K562 (cell line): ENCODE measurements at regions not wholly inside any gene's neighbourhood (a gene's known extent, or its start where the extent isn't known, plus 50 kb on each side); places are given as distances from the start of the nearest gene placed in this dataset.

Experiments used
- ATAC-seq: fragments of 200-7000 bp; cut with Tn5 transposase; 3 replicates; pipeline ENCODE4 v1.9.1; 2020; ENCODE audit warnings: moderate library complexity
- BruUV-seq: library from RNA; stranded (reverse); fragments of 400-500 nt; replicated peaks from 2 replicates; lab custom pipeline; 2021; lab: Mats Ljungman, UMichigan
- CTCF ChIA-PET: fragments of 300-600 bp; formaldehyde crosslinking; extraction: SDS; loops from one replicate; lab custom pipeline; 2021; ENCODE audit warnings: low intra/inter-chr PET ratio; lab: Yijun Ruan, JAX
- POLR2A ChIA-PET: fragments of 300-600, 350-650 bp; sonication (Branson Sonifier 250); formaldehyde crosslinking; extraction: SDS; loops from one replicate; lab custom pipeline; 2021; ENCODE audit warnings: antibody characterized with exemption, inconsistent platforms; lab: Yijun Ruan, JAX
- DNase-seq, 4 experiments: peaks; one replicate each; pipeline versions ENCODE4 v3.0.0 to v3.0.0-alpha.2; 2011 to 2018; ENCODE audit warnings: low spot score in 3 of 4, mixed read lengths in 3 of 4; ENCODE audit errors: extremely low read depth in 1 of 4
- FAIRE-seq: peaks from 2 replicates; lab custom pipeline; 2011; peaks lifted over from hg19 to GRCh38; lab: Jason Lieb, UNC
- H2AFZ ChIP-seq: 2 replicates; pipeline ENCODE4 v1.6.0; 2011; ENCODE audit warnings: low read depth, low read length, control low read depth, inconsistent platforms
- H3K27ac ChIP-seq: fragments of 200-600 bp; 3 replicates; pipeline ENCODE4 v1.8.0; 2011; ENCODE audit warnings: low read depth, mild to moderate bottlenecking, control low read depth, inconsistent platforms, low read length, moderate library complexity, mixed read lengths; ENCODE audit errors: extremely low read depth
- H3K27me3 ChIP-seq, 2 experiments: fragments of 300-600 bp in 1 of 2; 2 replicates in 1 of 2; 3 replicates in 1 of 2; pipeline versions ENCODE4 v1.6.0 to v1.8.0; 2011; ENCODE audit warnings: inconsistent platforms in 2 of 2, low read length in 2 of 2, mild to moderate bottlenecking in 1 of 2, mixed read lengths in 1 of 2, moderate library complexity in 1 of 2; ENCODE audit not compliant: control insufficient read depth in 2 of 2, insufficient read depth in 2 of 2
- H3K36me3 ChIP-seq: fragments of 300-600 bp; 3 replicates; pipeline ENCODE4 v1.8.0; 2011; ENCODE audit warnings: mild to moderate bottlenecking, low read length, inconsistent platforms; ENCODE audit not compliant: control insufficient read depth, insufficient read depth
- H3K4me1 ChIP-seq, 2 experiments: fragments of 200-600 bp in 1 of 2; replicated peaks in 1 of 2; 2 replicates in 1 of 2; 3 replicates in 1 of 2; pipeline versions ENCODE4 v1.5.1 to v1.8.0; 2011; ENCODE audit warnings: inconsistent platforms in 2 of 2, low read length in 2 of 2, mild to moderate bottlenecking in 1 of 2, mixed read lengths in 1 of 2, moderate library complexity in 1 of 2; ENCODE audit not compliant: control insufficient read depth in 2 of 2, insufficient read depth in 2 of 2
- H3K4me2 ChIP-seq: 2 replicates; pipeline ENCODE4 v1.6.1; 2011; ENCODE audit warnings: low read length, control low read depth, inconsistent platforms, mixed read lengths; ENCODE audit not compliant: insufficient read depth
- H3K4me3 ChIP-seq: fragments of 200-600 bp; sonication (generic), shearing (Covaris generic); 2 replicates; pipeline ENCODE4 v1.5.1; 2016; ENCODE audit warnings: control low read depth, inconsistent platforms
- H3K79me2 ChIP-seq: fragments of 200-600 bp; 3 replicates; pipeline ENCODE4 v1.8.0; 2011; ENCODE audit warnings: low read length, inconsistent platforms; ENCODE audit not compliant: control insufficient read depth, insufficient read depth
- H3K9ac ChIP-seq, 2 experiments: 2 replicates each; pipeline versions ENCODE4 v1.6.0 to v1.6.1; 2011; ENCODE audit warnings: low read depth in 2 of 2, low read length in 2 of 2, control low read depth in 1 of 2, inconsistent platforms in 1 of 2, mild to moderate bottlenecking in 1 of 2, mixed read lengths in 1 of 2; ENCODE audit not compliant: insufficient read depth in 1 of 2
- H3K9me1 ChIP-seq: one replicate; pipeline ENCODE4 v1.6.0; 2011; ENCODE audit warnings: inconsistent platforms, mild to moderate bottlenecking, low read length, moderate library complexity; ENCODE audit not compliant: control insufficient read depth, insufficient read depth
- H3K9me3 ChIP-seq: replicated peaks from 2 replicates; pipeline ENCODE4 v1.5.1; 2011; ENCODE audit warnings: low read depth, low read length, inconsistent platforms; ENCODE audit not compliant: control insufficient read depth, insufficient read depth
- H4K20me1 ChIP-seq: replicated peaks from 2 replicates; pipeline ENCODE4 v1.6.1; 2011; ENCODE audit warnings: low read length, inconsistent platforms, mixed read lengths; ENCODE audit not compliant: control insufficient read depth, insufficient read depth
- FOXM1 ChIP-seq, 2 experiments: fragments of 450-650 bp in 1 of 2; sonication (generic) in 1 of 2; formaldehyde crosslinking in 1 of 2; IDR thresholded peaks; 2 replicates each; pipeline versions ENCODE4 v1.6.1 to v1.9.0; 2017 to 2022; ENCODE audit warnings: low read depth in 2 of 2, mild to moderate bottlenecking in 2 of 2, missing genetic modification reagents in 1 of 2, moderate library complexity in 1 of 2
- HNRNPH1 ChIP-seq: fragments of 200-400 bp; formaldehyde crosslinking; optimal IDR thresholded peaks from 2 replicates; pipeline ENCODE3; 2017; ENCODE audit warnings: low read depth, mild to moderate bottlenecking, low read length, moderate library complexity
- NR2C1 ChIP-seq, 2 experiments: fragments of 450-650 bp; IDR thresholded peaks; 2 replicates each; pipeline ENCODE4 v1.6.1; 2017; ENCODE audit warnings: mild to moderate bottlenecking in 2 of 2, antibody characterized with exemption in 1 of 2, inconsistent platforms in 1 of 2, missing compliant biosample characterization in 1 of 2, missing genetic modification characterization in 1 of 2
- POLR2A ChIP-seq: fragments of 450-650 bp; conservative IDR thresholded peaks from 2 replicates; pipeline ENCODE4 v1.6.1; 2016
- YY1 ChIP-seq, 3 experiments: IDR thresholded peaks; 2 replicates each; pipeline ENCODE4 v1.6.1; 2011; ENCODE audit warnings: low read length in 2 of 3, mild to moderate bottlenecking in 2 of 3, moderate library complexity in 2 of 3, borderline replicate concordance in 1 of 3, control low read depth in 1 of 3, low read depth in 1 of 3; ENCODE audit not compliant: insufficient read depth in 3 of 3, insufficient replicate concordance in 2 of 3, control insufficient read depth in 1 of 3, insufficient read length in 1 of 3; ENCODE audit errors: extremely low read depth in 1 of 3
- ZNF165 ChIP-seq: fragments of 250-450 bp; sonication (Bioruptor Pico); IDR thresholded peaks from 2 replicates; pipeline ENCODE4 v1.4.0; 2020; ENCODE audit warnings: borderline replicate concordance
- ZNF707 ChIP-seq: fragments of 250-450 bp; sonication (Bioruptor Pico); conservative IDR thresholded peaks from 2 replicates; pipeline ENCODE4 v1.8.0; 2022; ENCODE audit warnings: inconsistent platforms, mild to moderate bottlenecking, moderate library complexity
- ZSCAN29 ChIP-seq: fragments of 450-650 bp; IDR thresholded peaks from 2 replicates; pipeline ENCODE4 v1.6.1; 2017
- ZSCAN32 ChIP-seq: fragments of 450-650 bp; formaldehyde crosslinking; IDR thresholded peaks from 2 replicates; pipeline ENCODE4 v1.4.0; 2020; ENCODE audit warnings: mild to moderate bottlenecking, moderate library complexity
- WGBS: fragments of 100-300 bp; shearing (Covaris generic); methylation state at CpG from one replicate; pipeline ENCODE4 v1.1.6; 2016; ENCODE audit warnings: low coverage, mixed read lengths; ENCODE audit not compliant: insufficient coverage; ENCODE audit errors: missing lambda C conversion rate; 5-methylcytosine and 5-hydroxymethylcytosine counted together
- in situ Hi-C: fragments of 300-500 bp; cut with MboI; formaldehyde crosslinking; loops from 4 replicates; pipeline ENCODE4 v1.15.0; 2018; ENCODE audit warnings: inconsistent platforms, mixed read lengths
- intact Hi-C: fragments of 100-400 bp; cut with micrococcal nuclease; formaldehyde crosslinking; loops from 2 replicates; pipeline ENCODE4 v1.14.2; 2022
- TF ChIP-seq, protein P1 (sequence below), 2 experiments: fragments of 450-650 bp in 1 of 2; sonication (generic) in 1 of 2; formaldehyde crosslinking in 1 of 2; IDR thresholded peaks; 2 replicates each; pipeline versions ENCODE4 v1.7.1 to v1.9.0; 2016 to 2022; ENCODE audit warnings: inconsistent platforms in 1 of 2, mild to moderate bottlenecking in 1 of 2, missing genetic modification reagents in 1 of 2

DNA sequence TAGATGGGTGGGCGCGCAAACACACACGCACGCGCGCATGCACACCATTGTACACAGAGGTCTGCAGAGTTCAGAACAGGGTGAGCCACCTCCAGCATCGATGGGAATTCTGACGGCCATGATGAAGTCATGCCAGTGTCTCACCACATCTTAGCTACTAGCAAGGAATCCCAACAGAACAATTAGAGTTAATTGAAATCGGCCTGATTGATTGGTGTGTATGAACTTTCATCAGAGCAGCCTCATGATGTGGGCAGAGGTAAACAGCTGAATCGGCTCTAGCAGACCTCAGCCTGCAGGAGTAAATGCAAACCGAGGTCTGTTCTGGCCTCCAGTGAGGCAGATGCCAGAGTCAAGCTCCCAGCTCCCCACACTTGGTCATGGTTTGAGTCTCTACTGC lies 200.6 kb downstream of the CBLN1 start:
- FAIRE-seq, result no peak
- Histone ChIP-seq H3K79me2 (no peaks in the 10 kb centered on the region), H3K27me3 (no peaks in the 10 kb centered on the region), H2AFZ (no peak overlapping the region), H3K27ac (no peak overlapping the region), H4K20me1 (no peaks in the 10 kb centered on the region), H3K9ac (no peak overlapping the region), H3K9me1 (no peaks in the 10 kb centered on the region), H3K9me3 (0 out of 2 replicates have a peak, but pooled peaks cover 3% of the 10 kb centered on the region), H3K4me2 (no peak overlapping the region), H3K4me1 (no peaks in the 10 kb centered on the region), H3K36me3 (no peaks in the 10 kb centered on the region), H3K4me3 (no peak overlapping the region)
- CTCF ChIA-PET, result no interaction called here
- WGBS, result 7% methylated on average over 11 of the region's 11 CpGs
- in situ Hi-C loops, result no loop called here
- no TSS peak for BruUV-seq
- intact Hi-C loops, result no loop called here
- DNase-seq, result no peak
- TF ChIP-seq ZNF707 (CRISPR knock-in tag) (no peak), HNRNPH1 (no peak), POLR2A (no peak), FOXM1 (IDR thresholded peaks at IDR 0.05; ENCODE audit: low read depth) (no peak), FOXM1 (CRISPR knock-in tag; IDR thresholded peaks at IDR 0.05; ENCODE audit: low read depth) (no peak), ZSCAN32 (CRISPR knock-in tag) (no peak), ZNF165 (CRISPR knock-in tag) (no peak), NR2C1 (IDR thresholded peaks at IDR 0.05) (no peak), NR2C1 (tag; IDR thresholded peaks at IDR 0.05) (no peak), YY1 (IDR thresholded peaks at IDR 0.05; ENCODE audit: borderline replicate concordance in 1 of 3, control insufficient read depth in 1 of 3, extremely low read depth in 1 of 3, insufficient read depth in 3 of 3, insufficient read length in 1 of 3, insufficient replicate concordance in 2 of 3, low read depth in 1 of 3, low read length in 2 of 3) (no peak), ZSCAN29 (no peak)
- TF ChIP-seq, protein P1, sequence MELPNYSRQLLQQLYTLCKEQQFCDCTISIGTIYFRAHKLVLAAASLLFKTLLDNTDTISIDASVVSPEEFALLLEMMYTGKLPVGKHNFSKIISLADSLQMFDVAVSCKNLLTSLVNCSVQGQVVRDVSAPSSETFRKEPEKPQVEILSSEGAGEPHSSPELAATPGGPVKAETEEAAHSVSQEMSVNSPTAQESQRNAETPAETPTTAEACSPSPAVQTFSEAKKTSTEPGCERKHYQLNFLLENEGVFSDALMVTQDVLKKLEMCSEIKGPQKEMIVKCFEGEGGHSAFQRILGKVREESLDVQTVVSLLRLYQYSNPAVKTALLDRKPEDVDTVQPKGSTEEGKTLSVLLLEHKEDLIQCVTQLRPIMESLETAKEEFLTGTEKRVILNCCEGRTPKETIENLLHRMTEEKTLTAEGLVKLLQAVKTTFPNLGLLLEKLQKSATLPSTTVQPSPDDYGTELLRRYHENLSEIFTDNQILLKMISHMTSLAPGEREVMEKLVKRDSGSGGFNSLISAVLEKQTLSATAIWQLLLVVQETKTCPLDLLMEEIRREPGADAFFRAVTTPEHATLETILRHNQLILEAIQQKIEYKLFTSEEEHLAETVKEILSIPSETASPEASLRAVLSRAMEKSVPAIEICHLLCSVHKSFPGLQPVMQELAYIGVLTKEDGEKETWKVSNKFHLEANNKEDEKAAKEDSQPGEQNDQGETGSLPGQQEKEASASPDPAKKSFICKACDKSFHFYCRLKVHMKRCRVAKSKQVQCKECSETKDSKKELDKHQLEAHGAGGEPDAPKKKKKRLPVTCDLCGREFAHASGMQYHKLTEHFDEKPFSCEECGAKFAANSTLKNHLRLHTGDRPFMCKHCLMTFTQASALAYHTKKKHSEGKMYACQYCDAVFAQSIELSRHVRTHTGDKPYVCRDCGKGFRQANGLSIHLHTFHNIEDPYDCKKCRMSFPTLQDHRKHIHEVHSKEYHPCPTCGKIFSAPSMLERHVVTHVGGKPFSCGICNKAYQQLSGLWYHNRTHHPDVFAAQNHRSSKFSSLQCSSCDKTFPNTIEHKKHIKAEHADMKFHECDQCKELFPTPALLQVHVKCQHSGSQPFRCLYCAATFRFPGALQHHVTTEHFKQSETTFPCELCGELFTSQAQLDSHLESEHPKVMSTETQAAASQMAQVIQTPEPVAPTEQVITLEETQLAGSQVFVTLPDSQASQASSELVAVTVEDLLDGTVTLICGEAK (IDR thresholded peaks at IDR 0.05), result no peak
- TF ChIP-seq, protein P1 (CRISPR knock-in tag; IDR thresholded peaks at IDR 0.05), result no peak
- ATAC-seq, result no peak
- POLR2A ChIA-PET, result no interaction called here
